ENCODE measurements at regions not wholly inside any gene's neighbourhood (a gene's known extent, or its start where the extent isn't known, plus 50 kb on each side); places are given as distances from the start of the nearest gene placed in this dataset.

DNA sequence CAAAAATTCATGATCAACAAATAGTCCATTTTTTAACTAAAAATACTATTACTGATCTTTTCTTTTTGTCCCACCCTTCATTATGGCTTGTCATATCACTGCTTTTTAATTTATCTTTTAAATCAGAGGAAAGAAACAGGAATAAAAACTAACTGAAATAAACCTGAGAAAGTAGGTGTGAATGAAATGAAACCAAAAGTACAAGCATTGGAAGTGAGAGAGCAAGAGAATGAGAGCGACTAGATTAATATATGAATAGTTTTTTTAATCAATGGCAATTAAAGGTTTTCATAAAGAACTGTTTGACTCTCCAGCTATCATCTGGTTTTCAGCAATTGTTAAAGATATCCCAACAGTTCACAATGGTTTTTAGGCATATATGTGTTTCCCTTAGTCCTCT, 137.8 kb downstream of the SPAG6 start:
- Mint-ChIP-seq H3K36me3 (no peaks in the 10 kb centered on the region), H3K4me1 (peaks cover 10 to 17% of the 10 kb centered on the region in 2 donors), H3K27me3 (ENCODE audit: low read depth in 3 of 3) (peaks cover 6 to 16% (median 9%) of the 10 kb centered on the region in 3 donors), H3K4me3 (peak overlapping the region in 2 of 5 donors; percentile 12 to 77), H3K27ac (no peak overlapping the region), H3K9me3 (no peaks in the 10 kb centered on the region)
- DNase-seq, result no peak
